Breast epithelium (tissue), 4 donors: ENCODE measurements at regions not wholly inside any gene's neighbourhood (a gene's known extent, or its start where the extent isn't known, plus 50 kb on each side); places are given as distances from the start of the nearest gene placed in this dataset.

ENCODE experiments used
- DNase-seq, 2 donors: peaks; one replicate each; pipeline ENCODE4 v3.0.0-alpha.2; 2019; ENCODE audit warnings: low spot score in 2 of 2
- H3K27ac ChIP-seq, 2 donors: fragments of 200-600 bp; sonication (generic) in 1 of 2; one replicate each; pipeline ENCODE4 v1.5.1; 2016 to 2019; ENCODE audit warnings: mild to moderate bottlenecking in 1 of 2
- H3K27me3 ChIP-seq, 2 donors: fragments of 200-600 bp; sonication (generic) in 1 of 2; one replicate each; pipeline versions ENCODE4 v1.5.1 to v1.6.0; 2017 to 2019; ENCODE audit warnings: control low read depth in 1 of 2, mild to moderate bottlenecking in 1 of 2
- H3K36me3 ChIP-seq: fragments of 200-600 bp; one replicate; pipeline ENCODE4 v1.5.1; 2019
- H3K4me1 ChIP-seq, 2 donors: fragments of 200-600 bp; sonication (generic); one replicate each; pipeline ENCODE4 v1.5.1; 2016 to 2019; ENCODE audit warnings: control low read depth in 1 of 2
- H3K4me3 ChIP-seq, 3 donors: fragments of 200-600 bp; sonication (generic); 1 replicate in 2 of 3; 2 replicates in 1 of 3; pipeline ENCODE4 v1.5.1; 2016 to 2019; ENCODE audit warnings: mild to moderate bottlenecking in 3 of 3, moderate library complexity in 2 of 3
- H3K9me3 ChIP-seq, 2 donors: fragments of 200-600 bp; sonication (generic) in 1 of 2; one replicate each; pipeline ENCODE4 v1.5.1; 2016 to 2019; ENCODE audit warnings: control low read depth in 1 of 2
- POLR2A ChIP-seq: fragments of 450-650 bp; IDR thresholded peaks from one replicate; pipeline ENCODE4 v1.6.1; 2016; ENCODE audit warnings: antibody characterized with exemption, mild to moderate bottlenecking, moderate library complexity
- POLR2AphosphoS5 ChIP-seq, 3 donors: sonication (generic); formaldehyde crosslinking; IDR thresholded peaks; one replicate each; pipeline ENCODE4 v1.6.1; 2017; ENCODE audit warnings: antibody characterized with exemption in 3 of 3
- intact Hi-C: fragments of 100-400 bp; cut with DNase I; formaldehyde crosslinking; loops from one replicate; pipeline ENCODE4 v1.15.1; 2023; ENCODE audit warnings: low total_unique reads
- TF ChIP-seq, protein P1 (sequence below), 3 donors: fragments of 450-650 bp; IDR thresholded peaks; one replicate each; pipeline ENCODE4 v1.5.1; 2016 to 2017; ENCODE audit warnings: antibody characterized with exemption in 3 of 3, mild to moderate bottlenecking in 3 of 3, moderate library complexity in 3 of 3

DNA sequence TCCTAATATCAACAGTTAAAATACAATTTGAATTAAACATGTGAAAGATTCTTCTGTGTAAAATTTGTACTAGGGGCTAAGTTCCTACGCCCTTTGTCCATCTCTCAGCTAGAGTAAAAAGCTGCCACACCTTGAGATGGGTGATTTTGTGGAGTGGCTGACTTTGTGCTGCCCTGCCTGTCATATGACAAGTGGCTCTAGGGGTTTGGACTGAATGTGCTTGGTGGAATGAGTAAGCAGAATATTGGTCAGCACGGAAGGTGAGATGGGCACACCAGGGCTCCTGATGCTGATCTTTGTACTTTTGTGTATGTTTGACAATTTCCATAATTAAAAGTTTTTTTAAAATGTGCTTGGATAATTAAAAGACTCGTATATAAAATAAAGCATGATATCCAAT, 133.6 kb upstream of the SLC45A1 start:
- DNase-seq: no peak
- no peak overlapping the region for H3K4me3 ChIP-seq
- no peaks in the 10 kb centered on the region for H3K36me3 ChIP-seq
- no peaks in the 10 kb centered on the region for H3K4me1 ChIP-seq
- no peak for TF ChIP-seq POLR2AphosphoS5 (IDR thresholded peaks at IDR 0.05)
- TF ChIP-seq, protein P1, sequence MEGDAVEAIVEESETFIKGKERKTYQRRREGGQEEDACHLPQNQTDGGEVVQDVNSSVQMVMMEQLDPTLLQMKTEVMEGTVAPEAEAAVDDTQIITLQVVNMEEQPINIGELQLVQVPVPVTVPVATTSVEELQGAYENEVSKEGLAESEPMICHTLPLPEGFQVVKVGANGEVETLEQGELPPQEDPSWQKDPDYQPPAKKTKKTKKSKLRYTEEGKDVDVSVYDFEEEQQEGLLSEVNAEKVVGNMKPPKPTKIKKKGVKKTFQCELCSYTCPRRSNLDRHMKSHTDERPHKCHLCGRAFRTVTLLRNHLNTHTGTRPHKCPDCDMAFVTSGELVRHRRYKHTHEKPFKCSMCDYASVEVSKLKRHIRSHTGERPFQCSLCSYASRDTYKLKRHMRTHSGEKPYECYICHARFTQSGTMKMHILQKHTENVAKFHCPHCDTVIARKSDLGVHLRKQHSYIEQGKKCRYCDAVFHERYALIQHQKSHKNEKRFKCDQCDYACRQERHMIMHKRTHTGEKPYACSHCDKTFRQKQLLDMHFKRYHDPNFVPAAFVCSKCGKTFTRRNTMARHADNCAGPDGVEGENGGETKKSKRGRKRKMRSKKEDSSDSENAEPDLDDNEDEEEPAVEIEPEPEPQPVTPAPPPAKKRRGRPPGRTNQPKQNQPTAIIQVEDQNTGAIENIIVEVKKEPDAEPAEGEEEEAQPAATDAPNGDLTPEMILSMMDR (IDR thresholded peaks at IDR 0.05): no peak
- H3K27me3 ChIP-seq: no peaks in the 10 kb centered on the region
- no peak overlapping the region for H3K27ac ChIP-seq
- intact Hi-C loops: no loop called here
- H3K9me3 ChIP-seq: peaks cover 0 to 8% of the 10 kb centered on the region in 2 donors

DNA sequence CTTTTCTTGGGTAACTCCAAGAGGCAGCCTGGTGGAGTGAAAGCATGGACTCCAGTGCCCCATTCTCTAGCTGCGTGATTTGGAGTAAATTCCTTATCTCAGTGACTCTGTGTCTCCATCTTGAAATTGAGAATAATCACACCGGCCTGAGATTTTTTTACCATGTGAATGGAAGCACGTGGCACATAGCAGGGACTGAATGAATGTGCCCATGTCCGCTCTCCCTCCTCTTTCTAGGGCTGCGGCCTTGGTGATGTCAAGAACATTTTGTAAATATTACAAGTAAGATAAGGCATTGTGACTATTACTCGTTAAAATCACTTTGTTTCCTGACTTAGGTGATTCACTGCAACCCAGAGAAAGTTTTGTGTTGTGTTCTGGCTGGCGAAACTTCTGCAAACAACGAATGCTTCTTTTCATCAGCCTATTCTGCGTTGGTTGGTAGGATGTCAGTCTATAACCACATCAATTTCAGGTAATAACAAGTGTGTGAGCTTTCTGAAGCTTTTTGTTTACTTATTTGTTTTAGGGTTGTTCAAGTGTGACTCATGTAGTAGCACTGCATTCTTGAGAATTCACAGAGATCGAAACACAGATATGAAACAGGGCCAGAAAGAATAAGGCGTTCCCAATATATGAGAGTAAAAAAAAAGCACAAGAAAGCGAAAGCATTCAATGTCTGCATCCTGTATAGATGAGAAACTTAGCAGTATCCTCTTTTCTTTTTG, 135.7 kb upstream of the SLC45A1 start:
- no peak for DNase-seq
- Histone ChIP-seq H3K36me3 (no peaks in the 10 kb centered on the region), H3K27ac (peak overlapping the region; percentile 46 to 54), H3K4me3 (no peak overlapping the region), H3K9me3 (peaks cover 9 to 18% of the 10 kb centered on the region in 2 donors), H3K27me3 (no peaks in the 10 kb centered on the region), H3K4me1 (no peaks in the 10 kb centered on the region)
- intact Hi-C loops: no loop called here
- TF ChIP-seq POLR2AphosphoS5 (IDR thresholded peaks at IDR 0.05) (peak in 1 of 3 donors; percentile 13), POLR2A (no peak)
- TF ChIP-seq, protein P1 (IDR thresholded peaks at IDR 0.05): no peak

DNA sequence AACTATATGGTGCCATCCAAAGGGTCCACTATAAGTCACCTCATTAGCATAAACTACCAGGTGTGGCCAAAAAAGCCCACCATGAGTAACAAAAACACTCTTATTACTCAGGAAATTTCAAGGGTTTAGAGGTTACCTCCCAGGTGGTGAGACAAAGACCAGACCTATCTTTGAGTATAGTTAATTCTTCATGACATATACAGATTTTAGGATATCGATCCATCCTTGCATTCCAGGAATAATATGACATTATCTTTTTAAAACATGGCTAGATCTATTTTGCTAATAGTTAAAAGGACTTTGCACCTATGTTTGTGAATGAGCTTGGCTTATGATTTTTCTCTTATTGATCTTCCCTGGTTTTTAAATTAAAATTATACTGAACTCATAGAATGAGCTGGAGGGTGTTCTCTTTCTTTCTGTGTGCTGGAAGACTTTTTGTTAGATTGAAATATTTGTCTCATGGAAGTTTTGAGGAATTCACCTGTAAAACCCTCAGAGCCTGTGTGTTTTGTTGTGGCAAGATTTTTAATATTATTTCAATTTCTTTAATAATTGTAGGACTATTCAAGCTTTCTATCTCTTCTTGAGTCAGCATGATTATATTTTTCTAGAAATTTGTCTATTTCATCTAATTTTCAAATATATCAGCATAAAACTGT, 138.7 kb upstream of the SLC45A1 start:
- no peaks in the 10 kb centered on the region for H3K27me3 ChIP-seq
- no peak overlapping the region for H3K4me3 ChIP-seq
- no peaks in the 10 kb centered on the region for H3K36me3 ChIP-seq
- H3K4me1 ChIP-seq: no peaks in the 10 kb centered on the region
- no peak overlapping the region for H3K27ac ChIP-seq
- DNase-seq: no peak
- intact Hi-C loops: no loop called here
- peaks cover 9 to 18% of the 10 kb centered on the region in 2 donors for H3K9me3 ChIP-seq
- TF ChIP-seq POLR2AphosphoS5 (IDR thresholded peaks at IDR 0.05) (no peak), POLR2A (no peak)
- TF ChIP-seq, protein P1 (IDR thresholded peaks at IDR 0.05): no peak

DNA sequence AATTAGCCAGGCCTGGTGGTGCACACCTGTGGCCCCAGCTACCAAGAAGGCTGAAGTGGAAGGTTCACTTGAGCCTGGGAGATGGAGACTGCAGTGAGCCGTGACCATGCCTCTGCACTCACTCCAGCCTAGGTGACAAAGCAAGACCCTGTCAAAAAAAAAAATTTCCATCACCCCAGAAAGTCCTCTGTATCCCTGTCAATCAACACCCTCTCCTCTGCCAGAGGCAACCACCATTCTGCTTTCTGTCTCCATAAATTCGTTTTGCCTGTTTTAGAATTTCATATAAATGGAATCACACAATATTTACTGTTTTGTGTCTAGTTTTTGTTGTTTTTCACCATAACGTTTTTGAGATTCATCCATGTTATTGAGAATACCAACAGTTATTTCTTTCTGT, 141.6 kb upstream of the SLC45A1 start:
- TF ChIP-seq POLR2A (no peak), POLR2AphosphoS5 (IDR thresholded peaks at IDR 0.05) (no peak)
- TF ChIP-seq, protein P1 (IDR thresholded peaks at IDR 0.05): no peak
- Histone ChIP-seq H3K9me3 (peaks cover 9 to 18% of the 10 kb centered on the region in 2 donors), H3K4me3 (no peak overlapping the region), H3K27ac (no peak overlapping the region), H3K36me3 (no peaks in the 10 kb centered on the region), H3K27me3 (no peaks in the 10 kb centered on the region), H3K4me1 (no peaks in the 10 kb centered on the region)
- intact Hi-C loops: no loop called here
- DNase-seq: no peak

- Histone ChIP-seq H3K27ac (no peak overlapping the region), H3K27me3 (no peaks in the 10 kb centered on the region), H3K4me1 (peaks cover under 1 to 7% of the 10 kb centered on the region in 2 donors), H3K4me3 (no peak overlapping the region), H3K36me3 (no peaks in the 10 kb centered on the region), H3K9me3 (peaks cover 9 to 15% of the 10 kb centered on the region in 2 donors)
- intact Hi-C loops: no loop called here
- TF ChIP-seq POLR2A (no peak), POLR2AphosphoS5 (IDR thresholded peaks at IDR 0.05) (no peak)
- TF ChIP-seq, protein P1 (IDR thresholded peaks at IDR 0.05): no peak
- no peak for DNase-seq
These were observed 143.1 kb upstream of the SLC45A1 start for GRCh38 chr1:8174807-8175206.
